GM19372 (cell line): ENCODE measurements at regions not wholly inside any gene's neighbourhood (a gene's known extent, or its start where the extent isn't known, plus 50 kb on each side); places are given as distances from the start of the nearest gene placed in this dataset.
"Not testable (repeated sequence)": the region's sequence is repeated elsewhere in the genome, so short reads cannot be mapped to it uniquely, and the experiment has no call there.

ENCODE experiments used
- ATAC-seq: cut with Tn5 transposase; IDR thresholded peaks from one replicate; pipeline ENCODE4 v1.9.1; 2021; ENCODE audit warnings: mild to moderate bottlenecking, low read depth, moderate library complexity; ENCODE audit not compliant: unreplicated experiment

DNA sequence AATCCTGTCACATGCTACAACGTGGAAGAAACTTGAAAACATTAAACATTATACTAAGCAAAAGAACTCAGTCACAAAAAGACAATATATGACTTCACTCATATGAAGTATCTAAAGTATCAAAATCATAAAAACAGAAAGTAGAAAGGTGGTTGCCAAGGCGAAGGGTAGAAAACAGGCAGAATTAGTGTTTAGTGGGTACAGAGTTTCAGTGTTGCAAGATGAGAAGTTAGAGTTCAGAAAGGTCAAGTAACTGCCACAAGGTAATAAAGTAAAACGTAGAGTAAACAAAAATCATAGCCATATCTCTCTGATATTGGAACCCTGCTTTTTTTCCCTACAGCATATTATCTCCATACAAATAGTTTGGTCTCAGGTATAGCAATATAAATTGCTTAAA is 223.8 kb upstream of the FSCB start:
- no peak for ATAC-seq

DNA sequence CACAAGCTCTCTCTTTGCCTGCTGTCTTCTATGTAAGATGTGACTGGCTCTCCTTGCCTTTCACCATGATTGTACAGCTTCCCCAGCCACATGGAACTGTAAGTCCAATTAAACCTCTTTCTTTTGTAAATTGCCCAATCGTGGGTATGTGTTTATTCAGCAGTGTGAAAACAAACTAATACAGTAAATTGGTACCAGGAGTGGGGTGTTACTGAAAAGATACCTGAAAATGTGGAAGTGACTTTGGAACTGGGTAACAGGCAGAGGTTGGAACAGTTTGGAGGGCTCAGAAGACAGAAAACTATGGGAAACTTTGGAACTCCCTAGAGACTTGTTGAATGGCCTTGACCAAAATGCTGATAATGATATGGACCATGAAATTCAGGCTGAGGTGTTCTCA is 214.3 kb upstream of the FSCB start:
- not testable (repeated sequence) for ATAC-seq

DNA sequence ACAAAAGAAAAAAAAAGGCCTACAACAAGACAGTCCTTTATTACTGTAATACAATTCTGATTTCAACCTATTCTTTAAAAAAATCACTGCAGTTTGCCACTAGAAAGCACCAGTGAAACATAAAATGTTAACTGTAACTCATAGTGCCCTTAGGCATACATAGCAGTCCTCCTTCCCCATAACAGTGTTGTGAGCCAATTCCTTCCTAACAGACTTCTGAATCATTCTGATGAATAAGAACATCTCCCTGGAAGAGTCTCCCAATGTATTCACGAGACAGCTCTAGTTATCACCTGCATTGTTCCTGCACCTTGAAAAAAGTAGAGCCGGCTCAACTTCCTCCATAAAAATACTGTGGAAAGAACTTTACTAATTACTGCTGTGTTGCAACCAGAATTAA is 213.6 kb upstream of the FSCB start:
- ATAC-seq: no peak

DNA sequence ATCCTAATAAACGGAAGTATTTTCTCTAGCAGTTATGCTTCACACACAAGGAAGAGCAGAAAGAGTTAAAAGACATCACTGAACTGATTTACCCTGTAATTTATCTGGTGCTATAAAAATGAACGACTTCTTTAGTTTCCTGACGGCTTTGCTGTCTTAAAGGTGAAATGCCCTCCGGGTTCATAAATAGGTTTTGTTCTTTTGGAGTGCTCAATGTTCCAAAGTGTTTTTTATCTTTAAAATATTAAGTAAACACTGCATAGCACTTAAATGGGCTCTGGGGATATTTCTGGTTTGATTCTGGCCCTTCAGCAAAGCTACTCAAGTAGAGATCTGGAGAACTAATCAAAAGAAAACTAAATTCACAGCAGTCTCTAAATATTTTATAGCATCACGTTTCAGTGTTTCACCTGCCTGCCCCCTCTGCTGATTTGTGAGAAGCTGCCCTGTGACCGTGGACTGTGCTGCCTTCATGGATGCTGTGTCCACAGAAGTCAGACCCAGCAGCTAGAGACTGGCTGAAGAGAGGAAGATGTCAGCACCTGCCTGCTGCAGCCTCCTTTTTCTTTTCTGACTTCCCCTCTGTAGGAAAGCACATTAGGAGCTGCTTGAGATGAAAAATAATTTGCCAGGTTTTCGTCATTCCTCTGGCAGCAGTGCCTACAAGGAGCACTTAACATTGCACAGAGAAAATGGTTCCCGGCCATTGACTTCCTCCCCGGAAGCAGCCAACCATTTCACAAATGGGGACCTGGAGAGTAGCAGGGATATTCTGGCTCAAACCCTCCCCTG is 205.1 kb upstream of the FSCB start:
- ATAC-seq: no peak

DNA sequence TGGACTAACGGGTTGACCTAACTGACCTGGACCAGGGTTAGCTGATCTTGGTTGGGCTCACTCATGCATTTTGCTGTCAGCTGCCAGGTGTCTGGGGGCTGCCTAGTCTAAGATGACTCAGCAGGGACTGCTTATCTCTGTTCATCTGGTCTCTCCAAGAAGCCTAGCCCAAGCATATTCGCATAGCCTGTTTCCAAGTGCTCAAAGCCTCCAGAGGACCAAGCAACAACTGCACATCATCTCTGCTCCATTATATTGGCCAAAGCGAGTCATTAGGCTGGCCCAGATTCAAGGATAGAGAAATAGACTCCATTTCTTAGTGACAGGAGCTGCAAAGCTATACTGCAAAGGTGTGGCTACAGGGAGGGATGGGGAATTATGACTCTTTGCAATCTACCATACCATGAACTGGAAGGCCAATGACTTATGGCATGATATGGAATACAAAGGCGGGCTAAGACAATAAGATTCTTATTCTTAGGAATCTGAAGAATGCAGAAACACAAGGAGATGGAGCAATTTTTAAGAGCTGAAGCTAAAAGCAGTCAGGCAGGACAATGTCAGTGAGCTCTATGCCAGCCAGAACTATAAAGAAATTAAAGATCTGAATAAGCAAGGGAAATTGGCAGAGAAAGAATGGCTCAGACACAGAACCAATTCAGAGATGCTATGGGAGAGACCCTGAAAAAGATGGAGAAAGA is 194.6 kb upstream of the FSCB start:
- no peak for ATAC-seq

DNA sequence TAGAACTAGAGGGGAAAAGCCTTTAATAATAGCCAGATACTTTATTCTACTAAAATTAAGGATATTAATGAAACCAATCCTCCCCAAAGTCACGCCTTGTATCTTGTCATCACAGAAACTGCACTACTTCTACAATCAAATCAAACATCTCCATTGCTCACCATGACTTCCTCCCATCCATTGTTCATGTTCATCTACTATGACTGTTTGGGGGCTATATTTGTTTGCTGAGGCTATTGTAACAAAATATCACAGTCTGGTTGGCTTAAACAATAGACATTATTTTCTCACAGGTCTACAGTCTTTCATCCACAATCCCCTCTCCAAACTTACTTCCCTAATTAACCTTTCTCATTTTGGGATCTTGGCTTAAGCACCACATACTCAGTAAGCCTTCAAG is 193.6 kb upstream of the FSCB start:
- ATAC-seq: no peak

DNA sequence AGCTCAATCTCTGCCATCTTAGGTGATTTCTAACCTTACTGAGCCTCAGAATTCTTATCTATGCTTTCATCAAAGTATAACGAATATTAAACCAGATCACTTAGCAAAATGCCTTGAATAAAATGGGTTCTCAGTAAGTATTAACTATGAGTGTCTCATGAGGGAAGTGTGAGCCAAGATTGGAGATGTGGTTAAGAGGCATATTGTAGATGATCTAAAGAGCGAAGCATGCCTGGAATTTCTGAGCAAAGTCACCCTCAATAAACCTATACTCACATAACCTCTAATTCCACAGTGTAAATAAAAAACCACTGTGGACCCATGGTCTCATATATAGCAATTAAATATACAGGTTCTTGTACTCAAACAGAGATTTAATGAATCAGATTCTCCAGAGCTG is 193.1 kb upstream of the FSCB start:
- ATAC-seq: no peak

DNA sequence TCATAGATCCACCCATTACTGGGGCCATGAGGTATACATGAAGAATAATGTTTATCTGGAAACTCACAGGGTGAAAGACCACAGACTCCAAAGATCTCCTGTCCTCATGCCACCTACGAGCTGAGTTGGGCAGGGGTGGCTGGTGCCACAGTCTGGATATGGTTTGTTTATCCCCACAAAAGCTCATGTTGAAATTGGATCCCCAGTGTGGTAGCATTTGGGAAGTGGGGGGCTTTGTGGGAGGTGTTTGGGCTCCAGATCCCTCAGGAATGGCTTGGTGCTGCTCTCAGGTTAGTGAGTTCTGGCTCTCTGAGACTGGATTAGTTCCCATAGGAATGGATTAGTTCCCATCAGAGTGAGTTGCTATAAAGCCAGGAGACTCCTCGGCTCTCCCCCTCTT is 192.3 kb upstream of the FSCB start:
- ATAC-seq: no peak

DNA sequence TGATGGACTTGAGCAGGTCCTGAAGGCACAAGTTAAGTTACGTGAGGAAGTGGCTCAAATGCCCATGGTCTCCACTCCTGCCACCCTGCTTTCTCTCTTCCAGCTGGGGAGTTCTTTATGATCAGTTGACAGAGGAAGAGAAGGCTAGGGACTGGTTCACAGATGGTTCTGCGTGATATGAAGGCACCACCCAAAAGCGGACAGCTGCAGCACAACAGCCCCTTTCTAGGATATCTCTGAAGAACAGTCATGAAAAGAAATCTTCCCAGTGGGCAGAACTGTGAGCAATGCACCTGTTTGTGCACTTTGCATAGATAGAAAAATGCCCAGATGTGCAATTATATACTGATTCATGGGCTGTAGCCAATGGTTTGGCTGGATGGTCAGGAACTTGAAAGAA is 162.4 kb upstream of the FSCB start:
- no peak for ATAC-seq

DNA sequence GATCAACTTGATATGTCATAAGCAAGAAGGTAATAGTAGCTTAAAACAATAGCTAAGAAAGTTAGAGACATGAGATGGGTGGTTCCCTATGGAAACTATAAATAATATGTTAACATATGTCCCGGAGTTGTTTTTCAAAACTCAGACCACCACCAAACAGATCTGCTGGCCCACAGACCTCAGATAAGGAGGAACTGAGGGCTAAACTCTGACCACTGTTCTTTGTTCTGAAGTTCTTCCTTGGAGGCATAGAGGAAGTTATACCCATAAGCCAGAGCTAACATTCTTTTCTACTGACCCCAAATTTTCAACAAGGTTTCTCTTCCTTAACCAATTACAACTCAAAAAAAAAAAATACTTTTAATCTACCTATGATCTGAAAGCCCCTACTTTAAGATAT is 156.1 kb upstream of the FSCB start:
- ATAC-seq: no peak

DNA sequence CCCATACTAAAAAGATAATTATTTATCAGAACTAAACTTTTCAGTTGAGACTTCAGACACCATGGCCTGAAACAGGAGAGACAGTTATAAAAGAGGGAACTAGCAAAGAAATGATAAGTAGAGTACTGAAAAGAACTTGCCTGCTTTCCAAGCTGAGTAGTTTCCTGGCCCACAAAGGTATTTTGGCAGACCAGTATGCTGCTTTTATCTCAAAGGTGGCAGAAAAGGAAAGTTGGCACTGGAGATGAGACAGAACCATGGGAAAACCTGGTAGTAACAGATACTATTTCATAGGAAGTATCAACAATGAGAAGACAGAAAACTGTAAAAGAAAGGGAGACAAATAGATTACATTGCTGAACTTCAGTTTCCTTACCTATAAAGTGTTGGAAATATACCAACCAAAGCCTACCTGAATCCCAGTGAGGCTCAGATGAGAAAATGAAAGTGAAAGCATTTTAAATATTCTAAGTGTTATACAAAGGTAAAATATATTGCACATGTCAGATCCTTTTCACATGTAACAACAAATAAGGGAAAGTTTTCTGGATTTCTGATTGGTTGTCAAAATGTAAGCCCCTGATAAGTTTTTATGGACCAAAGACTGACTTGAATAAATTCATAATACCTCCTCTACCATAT is 155.3 kb upstream of the FSCB start:
- ATAC-seq: no peak

DNA sequence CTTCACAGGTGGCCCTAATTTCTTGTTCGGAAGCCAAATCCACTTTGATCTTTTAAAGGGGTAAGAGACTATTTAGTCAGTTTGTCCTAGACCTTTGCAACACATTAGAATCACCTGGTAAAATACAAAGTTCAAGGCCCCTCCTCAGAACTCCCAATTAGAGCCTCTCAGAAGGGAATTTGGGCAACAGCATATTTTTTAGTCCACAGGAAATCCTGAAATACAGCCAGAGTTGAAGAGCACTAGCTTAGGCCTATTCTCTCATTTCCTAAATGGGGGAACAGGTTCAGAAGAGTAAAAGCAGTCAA is 151.3 kb upstream of the FSCB start:
- ATAC-seq: no peak

DNA sequence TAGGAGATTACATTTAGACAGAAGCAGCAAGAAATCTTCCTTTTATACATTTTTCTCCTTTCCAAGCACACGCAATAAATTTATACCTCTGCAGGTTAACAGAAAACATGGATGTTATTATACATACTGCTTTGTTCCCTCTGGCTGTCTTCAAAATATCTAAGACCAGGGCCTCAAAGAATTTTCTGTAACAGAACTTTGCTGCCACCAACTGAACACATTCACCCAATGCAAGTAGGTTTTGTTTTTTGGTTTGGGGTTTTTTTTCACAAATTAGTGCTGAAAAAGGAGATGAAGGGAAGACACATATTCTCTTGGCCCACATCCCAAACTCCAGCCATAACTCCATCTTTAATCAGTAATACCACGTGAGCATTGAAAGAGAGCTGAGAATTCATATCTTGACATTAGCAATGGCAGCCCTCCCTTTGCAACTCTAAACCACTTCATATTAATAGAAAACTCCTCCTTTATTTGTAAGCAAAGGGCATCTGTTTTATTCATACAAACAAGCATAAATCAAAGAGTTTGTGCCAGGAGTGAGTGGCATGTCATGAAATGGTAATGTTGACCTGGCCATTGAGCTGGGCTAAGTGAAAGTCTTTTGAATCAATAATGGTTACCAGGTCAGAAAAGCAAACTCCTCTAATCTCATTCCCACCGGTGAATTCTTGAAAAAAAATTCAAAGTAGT is 150.8 kb upstream of the FSCB start:
- ATAC-seq: no peak

DNA sequence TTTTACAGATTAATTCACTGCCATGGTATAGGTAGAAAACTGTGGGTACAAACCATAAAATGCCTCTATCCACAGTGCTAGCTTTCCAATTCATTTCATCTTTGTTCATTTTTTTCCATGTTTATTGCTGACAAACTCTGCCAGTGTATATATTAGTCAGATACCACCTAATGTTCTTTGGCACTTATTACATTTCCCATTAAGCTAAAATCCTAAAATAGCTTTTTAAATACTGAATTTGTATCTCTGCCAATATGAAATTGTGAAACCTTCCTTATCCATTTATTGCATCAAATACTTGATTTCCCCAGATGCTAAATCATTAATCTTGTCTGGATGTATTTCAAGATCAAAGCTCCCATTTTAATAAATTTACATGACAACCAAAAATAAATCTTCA is 150.1 kb upstream of the FSCB start:
- no peak for ATAC-seq

DNA sequence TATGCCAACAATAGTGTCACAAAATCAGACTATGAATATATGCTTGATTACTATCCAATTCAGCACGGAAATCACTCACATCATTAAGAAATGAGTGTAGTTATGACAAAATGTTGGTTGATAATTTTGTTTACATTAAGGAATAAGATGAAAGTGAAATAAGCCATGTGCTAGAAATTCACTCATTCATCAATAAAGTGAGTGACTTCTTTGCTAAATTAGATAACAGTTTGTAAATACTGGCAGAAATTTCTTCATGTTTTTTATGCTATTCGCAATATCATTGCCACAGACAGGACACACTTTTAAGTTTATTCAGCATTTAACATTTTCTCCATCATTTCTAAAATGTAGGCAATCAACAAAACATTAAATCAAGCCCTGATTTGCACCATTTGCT is 147.5 kb upstream of the FSCB start:
- no peak for ATAC-seq

DNA sequence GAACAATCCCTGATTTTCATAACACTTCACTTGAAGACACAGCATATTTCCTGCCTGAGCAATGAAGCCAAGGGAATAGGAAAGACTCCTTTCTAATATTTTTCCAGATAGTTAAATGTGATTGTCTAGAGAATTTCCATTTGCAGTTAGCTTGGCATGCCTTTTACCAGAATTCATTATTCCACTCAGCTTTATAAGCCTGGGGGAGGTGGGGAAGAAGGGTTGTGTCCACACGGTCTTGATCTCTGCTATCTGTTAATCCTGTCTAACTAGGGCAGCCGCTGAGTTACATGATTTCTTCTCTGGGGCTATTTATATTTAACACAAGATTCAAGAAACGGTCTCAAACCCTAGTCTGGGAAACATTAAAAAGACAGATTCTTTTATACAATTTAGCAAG is 146.6 kb upstream of the FSCB start:
- ATAC-seq: no peak

DNA sequence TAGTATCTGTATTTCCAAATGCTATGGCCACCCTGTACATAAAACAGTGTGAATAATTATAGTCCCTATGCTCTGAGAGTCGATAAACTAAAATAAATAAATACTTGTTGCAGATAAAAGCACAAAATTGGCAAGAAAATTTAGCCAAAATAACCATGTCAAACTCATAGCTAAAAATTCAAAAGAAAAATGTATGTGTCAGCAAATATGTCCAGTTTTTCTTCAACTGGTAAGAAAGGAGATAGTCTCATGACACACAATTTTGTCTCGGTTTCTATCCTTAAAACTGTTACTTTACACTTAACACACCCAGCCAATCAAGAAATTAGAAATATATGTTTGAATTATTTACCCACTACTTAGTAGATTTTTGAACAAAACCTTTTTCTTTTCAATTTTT is 145.6 kb upstream of the FSCB start:
- no peak for ATAC-seq

DNA sequence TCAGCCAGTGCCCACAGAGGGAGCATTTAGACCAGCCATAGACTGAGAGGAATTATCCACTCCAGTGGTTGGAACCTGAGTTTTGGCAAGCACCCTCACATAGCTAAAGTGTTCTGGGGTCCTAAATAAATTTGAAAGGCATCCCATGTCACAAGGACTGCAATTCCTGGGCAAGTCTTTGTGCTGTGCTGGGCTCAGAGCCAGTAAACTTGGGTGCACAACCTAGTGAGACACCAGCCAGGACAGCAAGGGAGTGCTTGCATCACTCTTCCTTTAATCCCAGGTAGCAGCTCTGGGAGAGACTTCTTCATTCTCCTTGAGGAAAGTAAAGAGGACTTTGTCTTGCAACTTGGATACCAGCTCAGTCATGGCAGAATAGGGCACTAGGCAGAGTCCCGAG is 142.0 kb upstream of the FSCB start:
- no peak for ATAC-seq

DNA sequence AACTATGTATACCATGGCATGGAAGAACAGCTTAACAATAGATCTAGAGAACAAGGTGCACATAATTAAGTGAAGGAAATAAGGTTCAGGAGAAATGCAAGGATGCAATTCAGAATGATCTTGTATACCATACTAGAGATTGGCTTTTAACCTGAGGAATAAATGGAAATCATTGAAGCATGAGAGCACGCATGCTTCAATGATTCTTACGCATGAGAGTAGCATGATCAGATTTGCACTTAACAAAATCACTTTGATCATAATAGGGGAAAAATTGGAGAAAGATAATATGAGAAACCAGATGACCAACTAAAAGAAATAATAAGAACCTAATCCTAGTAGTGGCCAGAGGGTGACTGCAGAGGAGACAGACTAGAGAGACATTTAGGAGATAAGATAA is 133.3 kb upstream of the FSCB start:
- ATAC-seq: no peak

DNA sequence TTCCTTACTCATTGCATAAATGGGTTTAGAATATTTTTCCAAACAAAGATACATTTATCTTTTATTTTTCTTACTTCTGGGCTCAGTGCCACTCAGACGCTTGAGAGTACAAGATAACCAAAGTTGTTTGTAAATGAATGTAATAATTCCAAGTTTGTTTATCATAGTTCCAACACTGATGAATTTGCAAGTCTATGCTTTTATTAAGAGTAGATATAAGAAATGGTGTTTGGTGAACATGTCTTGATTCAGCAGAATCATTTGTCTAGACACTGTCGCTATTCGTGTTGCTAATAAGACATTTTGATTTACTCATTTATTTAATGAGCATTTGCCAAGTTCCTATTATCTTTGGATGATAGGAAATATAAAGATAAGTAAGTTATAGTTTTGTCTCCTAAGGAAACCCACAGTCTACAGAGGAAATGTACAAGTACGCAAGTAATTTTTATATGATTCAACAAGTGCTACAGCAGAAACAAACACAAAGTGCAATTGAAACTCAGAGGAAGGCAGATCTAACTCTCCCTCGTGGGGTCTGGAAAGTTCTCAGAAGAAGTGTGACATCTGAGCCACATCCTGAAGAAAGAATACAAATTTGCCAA is 132.8 kb upstream of the FSCB start:
- ATAC-seq: no peak

DNA sequence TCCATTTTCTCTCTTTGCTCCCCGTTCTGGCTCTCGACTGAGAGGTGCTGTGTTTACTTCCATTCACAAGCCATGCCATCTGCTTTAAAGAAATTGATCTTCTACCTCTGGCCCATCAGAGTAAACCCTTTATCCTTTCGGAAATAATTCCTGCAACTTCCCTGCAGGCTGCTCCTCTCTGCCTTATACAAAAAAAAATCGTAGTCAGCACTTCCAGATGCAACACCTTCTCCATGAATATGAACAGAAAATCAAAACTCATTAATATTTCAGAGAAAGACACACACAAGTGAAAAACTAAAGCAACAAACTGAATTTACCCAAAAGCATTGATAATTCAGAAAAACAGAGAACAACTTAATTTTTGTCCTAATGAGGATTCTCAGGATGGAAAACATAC is 127.6 kb upstream of the FSCB start:
- ATAC-seq: no peak
